Sigmoid colon (tissue), 4 donors: ENCODE measurements at regions not wholly inside any gene's neighbourhood (a gene's known extent, or its start where the extent isn't known, plus 50 kb on each side); places are given as distances from the start of the nearest gene placed in this dataset.

ENCODE experiments used
- CTCF ChIP-seq, 4 experiments: fragments of 450-650 bp in 3 of 4; fragments of 200-600 bp in 1 of 4; IDR thresholded peaks; one replicate each; pipeline ENCODE4 v1.5.1; 2016 to 2019; ENCODE audit warnings: antibody characterized with exemption in 4 of 4, mild to moderate bottlenecking in 3 of 4, moderate library complexity in 2 of 4
- EP300 ChIP-seq, 4 donors: sonication (generic); formaldehyde crosslinking; IDR thresholded peaks; one replicate each; pipeline ENCODE4 v1.6.1; 2017; ENCODE audit warnings: antibody characterized with exemption in 4 of 4
- POLR2A ChIP-seq, 2 donors: fragments of 450-650 bp; IDR thresholded peaks; one replicate each; pipeline ENCODE4 v1.6.1; 2016; ENCODE audit warnings: antibody characterized with exemption in 2 of 2, mild to moderate bottlenecking in 2 of 2, moderate library complexity in 2 of 2
- POLR2AphosphoS5 ChIP-seq, 4 donors: sonication (generic); formaldehyde crosslinking; IDR thresholded peaks; one replicate each; pipeline ENCODE4 v1.6.1; 2017; ENCODE audit warnings: antibody characterized with exemption in 4 of 4

DNA sequence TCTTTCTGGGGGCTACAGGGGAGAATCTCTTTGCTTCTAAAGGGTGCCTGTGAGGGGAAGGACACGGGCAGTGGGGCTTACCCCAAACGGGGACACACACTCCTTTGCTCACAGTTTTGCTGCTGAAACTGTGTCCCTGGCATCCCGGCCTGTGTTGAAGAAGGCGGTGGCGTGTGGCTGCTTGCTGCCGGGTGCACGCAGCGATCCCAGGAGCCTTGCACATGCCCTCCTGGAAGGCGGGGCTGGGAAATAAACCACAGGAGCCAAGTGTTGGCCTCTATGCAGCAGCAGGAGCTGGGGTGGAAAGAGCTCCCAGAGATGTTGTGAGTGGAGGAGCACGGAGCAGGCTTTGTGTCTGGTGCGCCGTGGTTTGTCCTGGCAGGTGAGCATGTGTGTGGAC is 131.0 kb upstream of the CIBAR2 start:
- no peak for TF ChIP-seq EP300 (IDR thresholded peaks at IDR 0.05)
- no peak for TF ChIP-seq CTCF (IDR thresholded peaks at IDR 0.05)
- TF ChIP-seq POLR2AphosphoS5 (IDR thresholded peaks at IDR 0.05): no peak
- TF ChIP-seq POLR2A (IDR thresholded peaks at IDR 0.05): no peak
